ENCODE measurements at regions not wholly inside any gene's neighbourhood (a gene's known extent, or its start where the extent isn't known, plus 50 kb on each side); places are given as distances from the start of the nearest gene placed in this dataset.

GRCh38 chr21:27196651-27197050 is 229.8 kb upstream of the ADAMTS5 start:
- H3K4me3 ChIP-seq: no peak overlapping the region
- H3K4me1 ChIP-seq (ENCODE audit: control insufficient read depth in 5 of 5, insufficient read depth in 5 of 5, low read length in 5 of 5): no peaks in the 10 kb centered on the region
- TF ChIP-seq, protein P1, sequence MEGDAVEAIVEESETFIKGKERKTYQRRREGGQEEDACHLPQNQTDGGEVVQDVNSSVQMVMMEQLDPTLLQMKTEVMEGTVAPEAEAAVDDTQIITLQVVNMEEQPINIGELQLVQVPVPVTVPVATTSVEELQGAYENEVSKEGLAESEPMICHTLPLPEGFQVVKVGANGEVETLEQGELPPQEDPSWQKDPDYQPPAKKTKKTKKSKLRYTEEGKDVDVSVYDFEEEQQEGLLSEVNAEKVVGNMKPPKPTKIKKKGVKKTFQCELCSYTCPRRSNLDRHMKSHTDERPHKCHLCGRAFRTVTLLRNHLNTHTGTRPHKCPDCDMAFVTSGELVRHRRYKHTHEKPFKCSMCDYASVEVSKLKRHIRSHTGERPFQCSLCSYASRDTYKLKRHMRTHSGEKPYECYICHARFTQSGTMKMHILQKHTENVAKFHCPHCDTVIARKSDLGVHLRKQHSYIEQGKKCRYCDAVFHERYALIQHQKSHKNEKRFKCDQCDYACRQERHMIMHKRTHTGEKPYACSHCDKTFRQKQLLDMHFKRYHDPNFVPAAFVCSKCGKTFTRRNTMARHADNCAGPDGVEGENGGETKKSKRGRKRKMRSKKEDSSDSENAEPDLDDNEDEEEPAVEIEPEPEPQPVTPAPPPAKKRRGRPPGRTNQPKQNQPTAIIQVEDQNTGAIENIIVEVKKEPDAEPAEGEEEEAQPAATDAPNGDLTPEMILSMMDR (IDR thresholded peaks at IDR 0.05; ENCODE audit: control extremely low read depth, extremely low read depth): no peak
- DNase-seq: no peak
- no peak for ATAC-seq (ENCODE audit: insufficient read depth, low FRiP score)
- H3K36me3 ChIP-seq (ENCODE audit: control insufficient read depth in 4 of 4, insufficient read depth in 4 of 4, low read length in 4 of 4): no peaks in the 10 kb centered on the region
- H3K9me3 ChIP-seq (ENCODE audit: control insufficient read depth in 4 of 4, insufficient read depth in 3 of 4, low read length in 3 of 4): no peaks in the 10 kb centered on the region
- no peaks in the 10 kb centered on the region for H3K27me3 ChIP-seq (ENCODE audit: control insufficient read depth in 3 of 3, insufficient read depth in 3 of 3, low read length in 2 of 3)
- no peak overlapping the region for H3K27ac ChIP-seq (ENCODE audit: low read depth in 1 of 2, low read length in 1 of 2)
- WGBS, 2 donors: 89% methylated on average over 3 of the region's 3 CpGs
- H3K9ac ChIP-seq (ENCODE audit: insufficient read depth in 1 of 2, low read length in 2 of 2): no peak overlapping the region

DNA sequence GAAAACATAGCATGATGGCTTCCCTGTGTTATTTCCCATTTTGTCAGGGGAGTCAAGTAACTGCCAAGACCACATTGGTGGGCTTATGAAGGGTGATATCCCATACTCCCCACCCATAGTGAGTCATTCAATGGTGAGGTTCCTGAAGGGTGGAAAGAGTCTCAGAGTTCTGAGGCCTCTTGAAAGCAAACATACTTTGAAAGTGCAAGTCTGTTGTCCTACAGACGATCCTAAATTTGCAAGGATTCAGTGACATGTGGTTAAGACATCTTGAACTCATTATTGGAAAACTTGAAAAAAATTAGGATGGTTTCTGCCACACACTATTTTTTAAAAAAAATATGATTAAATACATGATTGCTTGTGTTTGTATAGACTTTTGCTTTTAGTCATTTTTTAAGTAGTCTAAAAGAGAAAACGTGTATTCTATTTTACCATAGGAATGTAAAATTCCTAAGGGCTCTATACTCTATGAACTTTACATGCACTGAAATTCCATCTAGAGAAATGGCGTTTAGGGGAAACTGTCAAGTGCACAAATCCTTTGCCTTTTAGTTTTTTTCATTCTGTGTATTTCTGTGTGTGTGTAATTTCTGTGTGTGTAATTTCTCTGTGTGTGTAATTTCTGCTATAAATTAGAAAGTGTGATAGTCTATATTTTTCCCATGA is 225.5 kb upstream of the ADAMTS5 start:
- Histone ChIP-seq H3K4me3 (no peak overlapping the region), H3K27me3 (ENCODE audit: control insufficient read depth in 3 of 3, insufficient read depth in 3 of 3, low read length in 2 of 3) (no peaks in the 10 kb centered on the region), H3K27ac (ENCODE audit: low read depth in 1 of 2, low read length in 1 of 2) (no peak overlapping the region), H3K4me1 (ENCODE audit: control insufficient read depth in 5 of 5, insufficient read depth in 5 of 5, low read length in 5 of 5) (peaks cover 0 to 4% (median 0%) of the 10 kb centered on the region in 5 donors), H3K36me3 (ENCODE audit: control insufficient read depth in 4 of 4, insufficient read depth in 4 of 4, low read length in 4 of 4) (no peaks in the 10 kb centered on the region), H3K9ac (ENCODE audit: insufficient read depth in 1 of 2, low read length in 2 of 2) (no peak overlapping the region), H3K9me3 (ENCODE audit: control insufficient read depth in 4 of 4, insufficient read depth in 3 of 4, low read length in 3 of 4) (no peaks in the 10 kb centered on the region)
- no peak for DNase-seq
- 84 to 85% methylated on average over 3 of the region's 3 CpGs for WGBS, 2 donors
- ATAC-seq (ENCODE audit: insufficient read depth, low FRiP score): no peak
- TF ChIP-seq, protein P1 (IDR thresholded peaks at IDR 0.05; ENCODE audit: control extremely low read depth, extremely low read depth): no peak

DNA sequence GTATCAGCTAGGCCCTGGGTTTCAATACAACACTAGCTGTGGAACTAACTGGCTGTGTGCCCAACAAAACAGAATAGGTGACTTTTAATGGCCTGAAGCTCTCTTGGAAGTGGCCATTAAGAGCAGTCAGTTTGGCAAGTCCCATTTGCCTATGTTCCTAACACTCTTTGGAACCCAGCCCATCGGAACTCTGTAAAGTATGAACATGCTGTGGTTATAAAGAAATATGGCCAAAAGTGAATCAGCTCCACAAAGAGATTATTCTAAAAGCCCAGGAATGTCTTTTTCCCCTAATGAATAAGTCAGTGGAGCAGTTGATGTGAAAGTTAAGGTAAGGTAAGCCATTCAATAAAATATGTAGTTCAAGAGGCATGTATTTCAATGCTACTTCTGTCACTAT is 223.7 kb upstream of the ADAMTS5 start:
- H3K27me3 ChIP-seq (ENCODE audit: control insufficient read depth in 3 of 3, insufficient read depth in 3 of 3, low read length in 2 of 3): no peaks in the 10 kb centered on the region
- no peaks in the 10 kb centered on the region for H3K9me3 ChIP-seq (ENCODE audit: control insufficient read depth in 4 of 4, insufficient read depth in 3 of 4, low read length in 3 of 4)
- 68 to 91% methylated on average over 1 of the region's 1 CpG for WGBS, 2 donors
- no peak for ATAC-seq (ENCODE audit: insufficient read depth, low FRiP score)
- peak in 1 of 3 donors; percentile 57 for DNase-seq
- H3K36me3 ChIP-seq (ENCODE audit: control insufficient read depth in 4 of 4, insufficient read depth in 4 of 4, low read length in 4 of 4): no peaks in the 10 kb centered on the region
- H3K4me1 ChIP-seq (ENCODE audit: control insufficient read depth in 5 of 5, insufficient read depth in 5 of 5, low read length in 5 of 5): peaks cover 0 to 4% (median 0%) of the 10 kb centered on the region in 5 donors
- no peak overlapping the region for H3K9ac ChIP-seq (ENCODE audit: insufficient read depth in 1 of 2, low read length in 2 of 2)
- H3K4me3 ChIP-seq: no peak overlapping the region
- TF ChIP-seq, protein P1 (IDR thresholded peaks at IDR 0.05; ENCODE audit: control extremely low read depth, extremely low read depth): no peak
- H3K27ac ChIP-seq (ENCODE audit: low read depth in 1 of 2, low read length in 1 of 2): no peak overlapping the region

GRCh38 chr21:27189870-27190269 is 223.0 kb upstream of the ADAMTS5 start:
- TF ChIP-seq, protein P1 (IDR thresholded peaks at IDR 0.05; ENCODE audit: control extremely low read depth, extremely low read depth): no peak
- Histone ChIP-seq H3K9me3 (ENCODE audit: control insufficient read depth in 4 of 4, insufficient read depth in 3 of 4, low read length in 3 of 4) (no peaks in the 10 kb centered on the region), H3K27me3 (ENCODE audit: control insufficient read depth in 3 of 3, insufficient read depth in 3 of 3, low read length in 2 of 3) (no peaks in the 10 kb centered on the region), H3K27ac (ENCODE audit: low read depth in 1 of 2, low read length in 1 of 2) (no peak overlapping the region), H3K36me3 (ENCODE audit: control insufficient read depth in 4 of 4, insufficient read depth in 4 of 4, low read length in 4 of 4) (no peaks in the 10 kb centered on the region), H3K4me1 (ENCODE audit: control insufficient read depth in 5 of 5, insufficient read depth in 5 of 5, low read length in 5 of 5) (peaks cover 0 to 4% (median 0%) of the 10 kb centered on the region in 5 donors), H3K4me3 (no peak overlapping the region), H3K9ac (ENCODE audit: insufficient read depth in 1 of 2, low read length in 2 of 2) (no peak overlapping the region)
- DNase-seq: peak in 1 of 3 donors; percentile 22
- no peak for ATAC-seq (ENCODE audit: insufficient read depth, low FRiP score)
- 76 to 89% methylated on average over 5 of the region's 5 CpGs for WGBS, 2 donors

Data from lung (tissue), 11 donors.